Neural cell (in vitro differentiated cells): ENCODE measurements at regions not wholly inside any gene's neighbourhood (a gene's known extent, or its start where the extent isn't known, plus 50 kb on each side); places are given as distances from the start of the nearest gene placed in this dataset.

Experiments used
- H2AFZ ChIP-seq: fragments of 200-600, 300-800 bp; sonication (generic), shearing (Covaris generic); 2 replicates; pipeline ENCODE4 v1.6.0; 2014; ENCODE audit warnings: low read depth, mild to moderate bottlenecking, antibody characterized with exemption, low read length, moderate library complexity
- H3F3A ChIP-seq: fragments of 200-600 bp; shearing (Covaris generic); 2 replicates; pipeline ENCODE4 v1.6.1; 2016; ENCODE audit warnings: mild to moderate bottlenecking, moderate library complexity, mixed read lengths, antibody characterized with exemption, low read length; ENCODE audit not compliant: insufficient read depth, poor library complexity, severe bottlenecking
- H3K27ac ChIP-seq: fragments of 200-600, 300-800 bp; sonication (generic), shearing (Covaris generic); 2 replicates; pipeline ENCODE4 v1.5.1; 2014; ENCODE audit warnings: mild to moderate bottlenecking, low read length, moderate library complexity
- H3K27me3 ChIP-seq: fragments of 300-800, 200-600 bp; sonication (generic), shearing (Covaris generic); 2 replicates; pipeline ENCODE4 v1.6.0; 2014; ENCODE audit warnings: mild to moderate bottlenecking, low read depth, low read length, moderate library complexity; ENCODE audit not compliant: insufficient read depth
- H3K36me3 ChIP-seq: fragments of 300-800, 200-600 bp; sonication (generic), shearing (Covaris generic); 2 replicates; pipeline ENCODE4 v1.5.1; 2014; ENCODE audit warnings: mild to moderate bottlenecking, antibody characterized with exemption, low read length, moderate library complexity; ENCODE audit not compliant: insufficient read depth
- H3K4me2 ChIP-seq: fragments of 300-800, 200-600 bp; sonication (generic), shearing (Covaris generic); 2 replicates; pipeline ENCODE4 v1.6.0; 2014; ENCODE audit warnings: mild to moderate bottlenecking, low read length
- H3K4me3 ChIP-seq: fragments of 300-800, 200-600 bp; sonication (generic), shearing (Covaris generic); 2 replicates; pipeline ENCODE4 v1.5.1; 2014; ENCODE audit warnings: mild to moderate bottlenecking, low read length, moderate library complexity
- H3K79me2 ChIP-seq: fragments of 200-600 bp; shearing (Covaris generic); replicated peaks from 2 replicates; pipeline ENCODE4 v1.6.0; 2014; ENCODE audit warnings: mild to moderate bottlenecking, low read length, moderate library complexity; ENCODE audit not compliant: insufficient read depth
- H3K9ac ChIP-seq: fragments of 300-800, 200-600 bp; sonication (generic), shearing (Covaris generic); 2 replicates; pipeline ENCODE4 v1.6.1; 2016; ENCODE audit warnings: mild to moderate bottlenecking, low read length, mixed read lengths
- H3K9me2 ChIP-seq: fragments of 200-600 bp; shearing (Covaris generic); 2 replicates; pipeline ENCODE4 v1.6.1; 2016; ENCODE audit warnings: mild to moderate bottlenecking, low read length, mixed read lengths; ENCODE audit not compliant: insufficient read depth
- H3K9me3 ChIP-seq: fragments of 200-600, 300-800 bp; sonication (generic), shearing (Covaris generic); 2 replicates; pipeline ENCODE4 v1.6.1; 2016; ENCODE audit warnings: mild to moderate bottlenecking, mixed run types, low read length, moderate library complexity, mixed read lengths
- H4K20me1 ChIP-seq: fragments of 200-600 bp; shearing (Covaris generic); 2 replicates; pipeline ENCODE4 v1.6.1; 2016; ENCODE audit warnings: mild to moderate bottlenecking, mixed run types; ENCODE audit not compliant: insufficient read depth
- CTCF ChIP-seq: fragments of 450-650 bp; IDR thresholded peaks from 2 replicates; pipeline ENCODE4 v1.5.1; 2014; ENCODE audit warnings: antibody characterized with exemption, mild to moderate bottlenecking, moderate library complexity; ENCODE audit not compliant: poor library complexity, severe bottlenecking
- EP300 ChIP-seq: fragments of 450-650 bp; conservative IDR thresholded peaks from 2 replicates; pipeline ENCODE4 v1.6.1; 2014; ENCODE audit warnings: antibody characterized with exemption, mild to moderate bottlenecking, moderate library complexity; ENCODE audit not compliant: poor library complexity, severe bottlenecking
- EZH2 ChIP-seq: fragments of 200-600, 300-800 bp; shearing (Covaris generic), sonication (generic); IDR thresholded peaks from 2 replicates; pipeline ENCODE4 v1.6.1; 2014; ENCODE audit warnings: antibody characterized with exemption, low read length, borderline replicate concordance, mild to moderate bottlenecking; ENCODE audit not compliant: insufficient read depth, poor library complexity, severe bottlenecking
- MXI1 ChIP-seq: fragments of 450-650 bp; conservative IDR thresholded peaks from 2 replicates; pipeline ENCODE4 v1.6.1; 2014; ENCODE audit warnings: antibody characterized with exemption, mild to moderate bottlenecking; ENCODE audit not compliant: poor library complexity, severe bottlenecking
- POLR2AphosphoS5 ChIP-seq: IDR thresholded peaks from 2 replicates; pipeline ENCODE4 v1.6.1; 2012
- RAD21 ChIP-seq: fragments of 450-650 bp; conservative IDR thresholded peaks from 2 replicates; pipeline ENCODE4 v1.6.1; 2014; ENCODE audit warnings: antibody characterized with exemption, mild to moderate bottlenecking, moderate library complexity
- REST ChIP-seq: IDR thresholded peaks from 2 replicates; pipeline ENCODE4 v1.6.1; 2012; ENCODE audit warnings: borderline replicate concordance
- SMC3 ChIP-seq: fragments of 450-650 bp; conservative IDR thresholded peaks from 2 replicates; pipeline ENCODE4 v1.6.1; 2014; ENCODE audit warnings: antibody characterized with exemption, mild to moderate bottlenecking, moderate library complexity; ENCODE audit not compliant: poor library complexity
- TAF1 ChIP-seq: IDR thresholded peaks from 2 replicates; pipeline ENCODE4 v1.6.1; 2012; ENCODE audit warnings: low read depth

- no peak overlapping the region for H2AFZ ChIP-seq
- no peaks in the 10 kb centered on the region for H3K9me2 ChIP-seq
Measured at GRCh38 chr1:65526049-65526556, 105.6 kb downstream of the LEPR start.

GRCh38 chr1:65527190-65527589, 106.7 kb downstream of the LEPR start:
- Histone ChIP-seq H3K9ac (no peak overlapping the region), H3K27ac (no peak overlapping the region)
- TF ChIP-seq RAD21 (no peak), SMC3 (no peak), CTCF (no peak), MXI1 (no peak), TAF1 (no peak), REST (no peak), EZH2 (no peak), EP300 (no peak), POLR2AphosphoS5 (no peak)

More at GRCh38 chr1:65526049-65526556, 105.6 kb downstream of the LEPR start:
- peak overlapping the region; percentile 71 for H3K4me3 ChIP-seq
- H3K27ac ChIP-seq, result no peak overlapping the region
- no peak overlapping the region for H3K9ac ChIP-seq
- no peaks in the 10 kb centered on the region for H4K20me1 ChIP-seq
- no peak overlapping the region for H3K4me2 ChIP-seq
- TF ChIP-seq REST, result no peak
- peaks cover 44% of the 10 kb centered on the region for H3K27me3 ChIP-seq
- no peaks in the 10 kb centered on the region for H3F3A ChIP-seq
- no peaks in the 10 kb centered on the region for H3K79me2 ChIP-seq
- H3K36me3 ChIP-seq, result no peaks in the 10 kb centered on the region
- H3K9me3 ChIP-seq, result no peaks in the 10 kb centered on the region

More at GRCh38 chr1:65527190-65527589, 106.7 kb downstream of the LEPR start:
- Histone ChIP-seq H3K36me3 (no peaks in the 10 kb centered on the region), H3K9me3 (no peaks in the 10 kb centered on the region), H3K27me3 (peaks cover 44% of the 10 kb centered on the region), H3K9me2 (no peaks in the 10 kb centered on the region), H3K4me3 (no peak overlapping the region), H4K20me1 (no peaks in the 10 kb centered on the region), H3F3A (no peaks in the 10 kb centered on the region), H3K4me2 (no peak overlapping the region), H2AFZ (no peak overlapping the region), H3K79me2 (no peaks in the 10 kb centered on the region)
